H1 (cell line): ENCODE measurements at regions not wholly inside any gene's neighbourhood (a gene's known extent, or its start where the extent isn't known, plus 50 kb on each side); places are given as distances from the start of the nearest gene placed in this dataset.
"Not testable (repeated sequence)": the region's sequence is repeated elsewhere in the genome, so short reads cannot be mapped to it uniquely, and the experiment has no call there.

Experiments
- CTCF ChIA-PET: fragments of 300-600 bp; sonication (Branson Sonifier 250); formaldehyde crosslinking; loops from one replicate; lab custom pipeline; 2021; ENCODE audit not compliant: partially characterized antibody; lab: Charles Lee
- POLR2A ChIA-PET: fragments of 300-600 bp; sonication (Branson Sonifier 250); formaldehyde crosslinking; loops from one replicate; lab custom pipeline; 2021; ENCODE audit warnings: inconsistent platforms; ENCODE audit not compliant: partially characterized antibody; lab: Charles Lee
- DNase-seq, 2 experiments: peaks; one replicate each; pipeline versions ENCODE4 v3.0.0 to v3.0.0-alpha.2; 2010 to 2022; ENCODE audit warnings: low spot score in 2 of 2, low read depth in 1 of 2, mixed read lengths in 1 of 2
- FAIRE-seq: peaks from 2 replicates; lab custom pipeline; 2011; peaks lifted over from hg19 to GRCh38; lab: Jason Lieb, UNC
- H2AFZ ChIP-seq: 2 replicates; pipeline ENCODE4 v1.8.1; 2012; ENCODE audit warnings: low read length, inconsistent platforms
- H2AK5ac ChIP-seq: 2 replicates; pipeline ENCODE4 v1.6.1; 2013; ENCODE audit warnings: low read depth, low read length
- H2BK120ac ChIP-seq: replicated peaks from 2 replicates; pipeline ENCODE3; 2013; ENCODE audit warnings: low read depth, low read length, inconsistent platforms
- H2BK12ac ChIP-seq: 2 replicates; pipeline ENCODE4 v1.6.1; 2013; ENCODE audit warnings: low read depth, low read length
- H2BK15ac ChIP-seq: 2 replicates; pipeline ENCODE4 v1.6.1; 2013; ENCODE audit warnings: low read length
- H2BK20ac ChIP-seq: 2 replicates; pipeline ENCODE4 v1.6.1; 2013; ENCODE audit warnings: low read length
- H2BK5ac ChIP-seq: 2 replicates; pipeline ENCODE4 v1.6.1; 2013; ENCODE audit warnings: low read depth, low read length
- H3K14ac ChIP-seq: 2 replicates; pipeline ENCODE4 v1.6.1; 2013; ENCODE audit warnings: inconsistent platforms; ENCODE audit not compliant: insufficient read length
- H3K18ac ChIP-seq: 2 replicates; pipeline ENCODE4 v1.6.1; 2013; ENCODE audit warnings: low read length; ENCODE audit errors: extremely low read depth
- H3K23ac ChIP-seq: 2 replicates; pipeline ENCODE4 v1.6.1; 2013; ENCODE audit warnings: inconsistent platforms; ENCODE audit not compliant: insufficient read length
- H3K23me2 ChIP-seq: 2 replicates; pipeline ENCODE4 v1.6.1; 2013; ENCODE audit warnings: low read depth, low read length
- H3K27ac ChIP-seq: 2 replicates; pipeline ENCODE4 v1.6.1; 2011; ENCODE audit warnings: low read depth, low read length, inconsistent platforms
- H3K27me3 ChIP-seq, 4 experiments: replicated peaks in 1 of 4; 1 replicate in 1 of 4; 2 replicates in 3 of 4; pipeline versions ENCODE4 v1.6.1 to v1.8.1; 2011 to 2013; ENCODE audit warnings: low read length in 3 of 4, mild to moderate bottlenecking in 3 of 4, inconsistent platforms in 2 of 4, mixed read lengths in 2 of 4, moderate library complexity in 1 of 4; ENCODE audit not compliant: control insufficient read depth in 3 of 4, insufficient read depth in 3 of 4; ENCODE audit errors: extremely low read depth in 1 of 4
- H3K36me3 ChIP-seq, 4 experiments: 2 replicates each; pipeline versions ENCODE4 v1.6.1 to v1.8.1; 2011 to 2013; ENCODE audit warnings: mild to moderate bottlenecking in 4 of 4, low read length in 3 of 4, moderate library complexity in 2 of 4, control low read depth in 1 of 4, inconsistent platforms in 1 of 4; ENCODE audit not compliant: insufficient read depth in 4 of 4, control insufficient read depth in 2 of 4
- H3K4ac ChIP-seq: replicated peaks from 2 replicates; pipeline ENCODE3; 2013; ENCODE audit warnings: low read length, low read depth, mixed read lengths, inconsistent platforms; ENCODE audit not compliant: insufficient read length
- H3K4me1 ChIP-seq, 4 experiments: replicated peaks in 1 of 4; 1 replicate in 1 of 4; 2 replicates in 3 of 4; pipeline versions ENCODE4 v1.6.1 to v1.8.1; 2011 to 2013; ENCODE audit warnings: low read length in 3 of 4, inconsistent platforms in 2 of 4, mixed read lengths in 1 of 4; ENCODE audit not compliant: insufficient read depth in 4 of 4, control insufficient read depth in 3 of 4
- H3K4me2 ChIP-seq, 2 experiments: 2 replicates each; pipeline versions ENCODE4 v1.6.1 to v1.8.1; 2011 to 2013; ENCODE audit warnings: low read depth in 2 of 2, low read length in 2 of 2, control low read depth in 1 of 2, inconsistent platforms in 1 of 2, mild to moderate bottlenecking in 1 of 2; ENCODE audit not compliant: insufficient read depth in 1 of 2
- H3K4me3 ChIP-seq, 4 experiments: fragments of 200-600, 300-600 bp in 1 of 4; sonication (generic), shearing (Covaris generic), sonication (Bioruptor Twin) in 1 of 4; 2 replicates each; pipeline versions ENCODE4 v1.5.1 to v1.8.1; 2011 to 2016; ENCODE audit warnings: low read length in 4 of 4, low read depth in 3 of 4, control low read depth in 2 of 4, inconsistent platforms in 2 of 4, mild to moderate bottlenecking in 2 of 4, mixed read lengths in 1 of 4, moderate library complexity in 1 of 4; ENCODE audit not compliant: insufficient read depth in 2 of 4; ENCODE audit errors: extremely low read depth in 1 of 4
- H3K56ac ChIP-seq: replicated peaks from 2 replicates; pipeline ENCODE3; 2013; ENCODE audit warnings: low read depth, mild to moderate bottlenecking, mixed read lengths, low read length, inconsistent platforms; ENCODE audit not compliant: insufficient read length
- H3K79me1 ChIP-seq: 2 replicates; pipeline ENCODE4 v1.6.1; 2013; ENCODE audit warnings: low read depth, low read length, control low read depth
- H3K79me2 ChIP-seq, 2 experiments: 2 replicates each; pipeline versions ENCODE4 v1.6.1 to v1.8.1; 2012 to 2013; ENCODE audit warnings: low read length in 2 of 2, mild to moderate bottlenecking in 2 of 2, inconsistent platforms in 1 of 2; ENCODE audit not compliant: insufficient read depth in 2 of 2, control insufficient read depth in 1 of 2
- H3K9ac ChIP-seq, 4 experiments: replicated peaks in 1 of 4; 1 replicate in 1 of 4; 2 replicates in 3 of 4; pipeline versions ENCODE4 v1.6.1 to v1.8.1; 2011 to 2013; ENCODE audit warnings: low read depth in 3 of 4, low read length in 3 of 4, control low read depth in 2 of 4, mild to moderate bottlenecking in 2 of 4, moderate library complexity in 2 of 4, inconsistent platforms in 1 of 4; ENCODE audit errors: extremely low read depth in 1 of 4
- H3K9me3 ChIP-seq, 2 experiments: 2 replicates each; pipeline versions ENCODE4 v1.6.1 to v1.8.1; 2012 to 2013; ENCODE audit warnings: mild to moderate bottlenecking in 2 of 2, moderate library complexity in 2 of 2, control low read depth in 1 of 2, inconsistent platforms in 1 of 2, low read depth in 1 of 2, low read length in 1 of 2, mixed read lengths in 1 of 2; ENCODE audit not compliant: insufficient read depth in 2 of 2
- H4K20me1 ChIP-seq, 2 experiments: replicated peaks in 1 of 2; 2 replicates each; pipeline versions ENCODE3 to v1.8.1; 2011 to 2013; ENCODE audit warnings: inconsistent platforms in 2 of 2, low read length in 2 of 2, mild to moderate bottlenecking in 1 of 2; ENCODE audit not compliant: insufficient read depth in 2 of 2, control insufficient read depth in 1 of 2
- H4K5ac ChIP-seq: 2 replicates; pipeline ENCODE4 v1.6.1; 2013; ENCODE audit warnings: low read length, low read depth, mixed read lengths, inconsistent platforms; ENCODE audit not compliant: insufficient read length
- H4K8ac ChIP-seq: 2 replicates; pipeline ENCODE4 v1.8.0; 2013; ENCODE audit warnings: mild to moderate bottlenecking, moderate library complexity, low read length, inconsistent platforms; ENCODE audit not compliant: insufficient read depth; ENCODE audit errors: extremely low read depth
- H4K91ac ChIP-seq: replicated peaks from 2 replicates; pipeline ENCODE3; 2013; ENCODE audit warnings: low read length, mixed read lengths, inconsistent platforms; ENCODE audit not compliant: insufficient read length
- WGBS, 2 experiments: shearing (Covaris generic) in 1 of 2; methylation state at CpG; one replicate each; pipeline versions ENCODE4 v1.1.6 to v1.1.7; 2013 to 2015; ENCODE audit warnings: low lambda C conversion rate in 2 of 2, mixed read lengths in 2 of 2, inconsistent platforms in 1 of 2, low coverage in 1 of 2, missing lambda C conversion rate in 1 of 2; ENCODE audit not compliant: insufficient replicate concordance in 2 of 2, insufficient coverage in 1 of 2, insufficient read length in 1 of 2; ENCODE audit errors: extremely low coverage in 1 of 2, missing lambda C conversion rate in 1 of 2; 5-methylcytosine and 5-hydroxymethylcytosine counted together

GRCh38 chr5:4033546-4033945 is 437.9 kb downstream of the IRX1 start:
- H3K4me2 ChIP-seq, H3K27me3 ChIP-seq, H4K5ac ChIP-seq, H2BK20ac ChIP-seq, H2AK5ac ChIP-seq, H4K8ac ChIP-seq, H3K79me2 ChIP-seq, H4K20me1 ChIP-seq, H2AFZ ChIP-seq, POLR2A ChIA-PET, DNase-seq, H3K14ac ChIP-seq, H3K18ac ChIP-seq, H3K4me3 ChIP-seq, H3K4ac ChIP-seq, H2BK120ac ChIP-seq, H3K56ac ChIP-seq, H3K23me2 ChIP-seq, CTCF ChIA-PET, H3K9me3 ChIP-seq, H3K36me3 ChIP-seq, FAIRE-seq, H3K27ac ChIP-seq, H2BK12ac ChIP-seq, H3K9ac ChIP-seq, H4K91ac ChIP-seq, H2BK5ac ChIP-seq, H3K23ac ChIP-seq, H2BK15ac ChIP-seq, H3K4me1 ChIP-seq, H3K79me1 ChIP-seq: not testable (repeated sequence)
- WGBS, 2 experiments: 100% methylated on average over 1 of the region's 1 CpG; no CpG with 5 or more reads in 1 of the 2 experiments
